Glomerular endothelial cell (primary cell): ENCODE measurements at regions not wholly inside any gene's neighbourhood (a gene's known extent, or its start where the extent isn't known, plus 50 kb on each side); places are given as distances from the start of the nearest gene placed in this dataset.
A peak's percentile ranks its signal among the peaks of the same experiment; 100 is the strongest.

ENCODE experiments used
- DNase-seq: peaks from one replicate; pipeline ENCODE4 v3.0.0-alpha.2; 2011; ENCODE audit warnings: low read depth, low spot score; ENCODE audit errors: extremely low read depth

GRCh38 chr4:159443975-159444374 lies 341.1 kb downstream of the RAPGEF2 start:
- DNase-seq: no peak

GRCh38 chr4:159444678-159445077 lies 341.8 kb downstream of the RAPGEF2 start:
- DNase-seq: no peak

GRCh38 chr4:159445692-159446091 lies 342.8 kb downstream of the RAPGEF2 start:
- DNase-seq: no peak

GRCh38 chr4:159446266-159446976 lies 343.5 kb downstream of the RAPGEF2 start:
- no peak for DNase-seq

- no peak for DNase-seq
Measured at GRCh38 chr4:159447296-159447695, 344.4 kb downstream of the RAPGEF2 start.

GRCh38 chr4:159451006-159451405 lies 348.1 kb downstream of the RAPGEF2 start:
- DNase-seq: no peak

- no peak for DNase-seq
Measured at GRCh38 chr4:159455675-159456237, 352.9 kb downstream of the RAPGEF2 start.

- no peak for DNase-seq
Measured at GRCh38 chr4:159460371-159460770, 357.5 kb downstream of the RAPGEF2 start.

- no peak for DNase-seq
Measured at GRCh38 chr4:159463235-159463634, 360.4 kb downstream of the RAPGEF2 start.

- DNase-seq: no peak
Measured at GRCh38 chr4:159464302-159464701, 361.4 kb downstream of the RAPGEF2 start.

GRCh38 chr4:159476886-159477285 lies 374.0 kb downstream of the RAPGEF2 start:
- no peak for DNase-seq

GRCh38 chr4:159480826-159481225 lies 377.9 kb downstream of the RAPGEF2 start:
- no peak for DNase-seq

- no peak for DNase-seq
Measured at GRCh38 chr4:159481936-159482335, 379.1 kb downstream of the RAPGEF2 start.

GRCh38 chr4:159483110-159483781 lies 380.4 kb downstream of the RAPGEF2 start:
- no peak for DNase-seq

GRCh38 chr4:159483782-159484741 lies 381.2 kb downstream of the RAPGEF2 start:
- DNase-seq: no peak

- DNase-seq: no peak
Measured at GRCh38 chr4:159484864-159485263, 382.0 kb downstream of the RAPGEF2 start.

- DNase-seq: peak; percentile 50
Measured at GRCh38 chr4:159487284-159487747, 384.4 kb downstream of the RAPGEF2 start.

- DNase-seq: no peak
Measured at GRCh38 chr4:159489646-159490045, 386.8 kb downstream of the RAPGEF2 start.

- no peak for DNase-seq
Measured at GRCh38 chr4:159495515-159496236, 392.8 kb downstream of the RAPGEF2 start.

- DNase-seq: no peak
Measured at GRCh38 chr4:159496248-159496647, 393.4 kb downstream of the RAPGEF2 start.
